K562 (cell line): ENCODE measurements at regions not wholly inside any gene's neighbourhood (a gene's known extent, or its start where the extent isn't known, plus 50 kb on each side); places are given as distances from the start of the nearest gene placed in this dataset.

Experiments
- CHD4 ChIP-seq: fragments of 200-600 bp; sonication (generic); IDR thresholded peaks from 3 replicates; pipeline ENCODE4 v1.6.1; 2012; ENCODE audit warnings: low read depth, mild to moderate bottlenecking, mixed read lengths, low read length, inconsistent platforms; ENCODE audit not compliant: insufficient read depth, insufficient replicate concordance, poor library complexity, severe bottlenecking
- ELF4 ChIP-seq: fragments of 450-650 bp; formaldehyde crosslinking; IDR thresholded peaks from 2 replicates; pipeline ENCODE4 v1.4.0; 2022; ENCODE audit warnings: missing genetic modification characterization
- HNRNPH1 ChIP-seq: fragments of 200-400 bp; formaldehyde crosslinking; optimal IDR thresholded peaks from 2 replicates; pipeline ENCODE3; 2017; ENCODE audit warnings: low read depth, mild to moderate bottlenecking, low read length, moderate library complexity
- JUN ChIP-seq, 2 experiments: sonication (generic) in 1 of 2; formaldehyde crosslinking in 1 of 2; IDR thresholded peaks; 2 replicates each; pipeline versions ENCODE4 v1.6.1 to v1.8.0; 2012 to 2022; ENCODE audit warnings: borderline replicate concordance in 2 of 2, mild to moderate bottlenecking in 2 of 2, improper control_type of control experiment in 1 of 2, low read depth in 1 of 2, low read length in 1 of 2, missing genetic modification reagents in 1 of 2
- NFE2L1 ChIP-seq: fragments of 450-650 bp; IDR thresholded peaks from 2 replicates; pipeline ENCODE4 v1.6.1; 2016; ENCODE audit warnings: missing genetic modification characterization, low read depth, mild to moderate bottlenecking, missing compliant biosample characterization, moderate library complexity, borderline replicate concordance
- RBBP5 ChIP-seq: fragments of 200-600 bp; sonication (generic); IDR thresholded peaks from 2 replicates; pipeline ENCODE4 v1.6.1; 2012; ENCODE audit warnings: borderline replicate concordance, mild to moderate bottlenecking, low read length, control low read depth, inconsistent platforms; ENCODE audit not compliant: insufficient read depth, poor library complexity, severe bottlenecking
- YY1 ChIP-seq, 3 experiments: IDR thresholded peaks; 2 replicates each; pipeline ENCODE4 v1.6.1; 2011; ENCODE audit warnings: low read length in 2 of 3, mild to moderate bottlenecking in 2 of 3, moderate library complexity in 2 of 3, borderline replicate concordance in 1 of 3, control low read depth in 1 of 3, low read depth in 1 of 3; ENCODE audit not compliant: insufficient read depth in 3 of 3, insufficient replicate concordance in 2 of 3, control insufficient read depth in 1 of 3, insufficient read length in 1 of 3; ENCODE audit errors: extremely low read depth in 1 of 3

GRCh38 chr22:27408068-27408467 is 393.5 kb downstream of the MN1 start:
- TF ChIP-seq RBBP5 (no peak), YY1 (IDR thresholded peaks at IDR 0.05; ENCODE audit: borderline replicate concordance in 1 of 3, control insufficient read depth in 1 of 3, extremely low read depth in 1 of 3, insufficient read depth in 3 of 3, insufficient read length in 1 of 3, insufficient replicate concordance in 2 of 3, low read depth in 1 of 3, low read length in 2 of 3) (no peak), HNRNPH1 (no peak), NFE2L1 (tag) (no peak), ELF4 (CRISPR knock-in tag) (no peak), CHD4 (no peak), JUN (IDR thresholded peaks at IDR 0.05; ENCODE audit: borderline replicate concordance, low read depth, low read length) (no peak), JUN (CRISPR knock-in tag; IDR thresholded peaks at IDR 0.05; ENCODE audit: borderline replicate concordance) (no peak)
